Upper lobe of left lung (tissue), 4 donors: ENCODE measurements at regions not wholly inside any gene's neighbourhood (a gene's known extent, or its start where the extent isn't known, plus 50 kb on each side); places are given as distances from the start of the nearest gene placed in this dataset.

Source experiments
- CTCF ChIP-seq, 6 experiments: fragments of 450-650 bp in 4 of 6; fragments of 200-600 bp in 2 of 6; sonication (generic) in 2 of 6; IDR thresholded peaks; one replicate each; pipeline ENCODE4 v1.5.1; 2016 to 2019; ENCODE audit warnings: antibody characterized with exemption in 6 of 6
- EP300 ChIP-seq, 4 donors: sonication (generic); formaldehyde crosslinking; IDR thresholded peaks; one replicate each; pipeline ENCODE4 v1.5.1; 2017; ENCODE audit warnings: antibody characterized with exemption in 4 of 4, control low read depth in 2 of 4
- POLR2A ChIP-seq, 4 donors: fragments of 450-650 bp; IDR thresholded peaks; one replicate each; pipeline ENCODE4 v1.5.1; 2016 to 2017; ENCODE audit warnings: antibody characterized with exemption in 4 of 4, mild to moderate bottlenecking in 2 of 4
- POLR2AphosphoS5 ChIP-seq, 2 donors: sonication (generic); formaldehyde crosslinking; IDR thresholded peaks; one replicate each; pipeline ENCODE4 v1.5.1; 2017; ENCODE audit warnings: antibody characterized with exemption in 2 of 2

GRCh38 chr3:40869939-40870338 is 329.4 kb upstream of the CTNNB1 start:
- TF ChIP-seq CTCF (IDR thresholded peaks at IDR 0.05) (no peak), POLR2A (IDR thresholded peaks at IDR 0.05) (no peak), EP300 (IDR thresholded peaks at IDR 0.05) (no peak), POLR2AphosphoS5 (IDR thresholded peaks at IDR 0.05) (no peak)
